Stimulated activated naive CD8-positive, alpha-beta T cell treated with anti-CD3 and anti-CD28 coated beads, Interleukin-15, Interleukin-2, amounts not matched to agents 100 U/mL and 50 U/mL, for 24 hours (primary cell): ENCODE measurements at regions not wholly inside any gene's neighbourhood (a gene's known extent, or its start where the extent isn't known, plus 50 kb on each side); places are given as distances from the start of the nearest gene placed in this dataset.

Experiments used
- ATAC-seq: fragments of 150-1000 bp; cut with Tn5 transposase; one replicate; pipeline ENCODE4 v1.10.0; 2021
- DNase-seq: peaks from one replicate; pipeline ENCODE4 v3.0.0; 2021

DNA sequence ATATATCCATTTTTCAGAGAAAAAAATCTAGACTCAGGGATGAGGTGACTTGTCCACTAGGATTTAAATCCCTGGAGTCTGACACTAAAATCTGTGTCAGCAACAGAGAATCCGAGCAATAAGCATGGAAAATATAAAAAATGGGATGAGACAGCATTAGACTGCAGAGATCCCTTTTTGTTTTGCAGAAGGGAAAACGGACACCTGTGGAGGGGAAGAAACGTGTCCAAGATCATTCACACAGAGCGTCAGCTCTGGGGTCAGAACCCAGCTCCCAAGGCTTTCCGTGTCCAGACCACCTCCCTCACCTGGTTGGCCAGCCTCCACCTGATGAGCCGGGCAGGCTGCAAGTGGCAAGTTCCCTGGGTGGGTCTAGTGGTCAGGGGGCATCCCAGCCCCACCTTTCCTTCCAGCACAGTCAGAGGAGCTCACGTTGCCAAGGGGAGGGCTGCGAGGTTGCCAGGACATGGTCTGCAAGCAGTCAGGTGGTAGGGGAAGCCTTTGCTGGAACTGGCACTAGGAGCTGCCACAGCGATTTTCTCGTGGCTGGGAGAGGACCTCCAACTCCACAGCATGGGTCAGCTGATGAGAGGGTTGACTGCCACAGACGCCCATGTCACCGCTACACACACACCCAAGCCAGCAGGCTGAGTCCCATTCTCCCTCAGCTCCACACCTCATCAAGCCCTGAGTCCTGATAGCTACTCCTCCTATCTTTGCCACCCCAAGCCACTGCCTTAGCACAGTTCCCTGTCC lies 65.9 kb upstream of the CPLX2 start:
- ATAC-seq (no peak), DNase-seq (no peak)

DNA sequence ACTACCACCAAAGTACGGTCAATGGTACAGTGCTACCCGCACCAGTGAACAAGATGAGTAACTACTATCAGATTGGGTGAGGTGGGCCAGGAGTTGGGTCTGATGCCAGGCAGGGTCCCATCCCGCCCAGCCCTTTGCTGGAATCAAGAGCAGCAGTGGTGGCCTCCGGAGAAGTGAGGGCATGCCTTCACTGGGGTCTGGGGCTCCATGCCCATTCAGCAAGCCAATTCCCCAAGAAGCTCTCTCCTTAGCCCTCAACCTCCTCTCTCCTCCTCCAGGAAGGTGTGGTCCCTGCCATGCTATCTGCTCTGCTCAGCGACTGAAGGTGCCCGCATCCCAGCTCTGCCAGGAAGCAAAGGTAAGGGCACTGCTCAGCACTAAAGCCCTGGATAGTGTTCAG lies 62.7 kb upstream of the CPLX2 start:
- DNase-seq (no peak), ATAC-seq (no peak)

- DNase-seq: no peak
These were observed 61.8 kb upstream of the CPLX2 start for GRCh38 chr5:175809531-175810121.

GRCh38 chr5:175810457-175810856 lies 60.9 kb upstream of the CPLX2 start:
- ATAC-seq: no peak
- no peak for DNase-seq

More at GRCh38 chr5:175809531-175810121, 61.8 kb upstream of the CPLX2 start:
- ATAC-seq: no peak

GRCh38 chr5:175811589-175811988 lies 59.8 kb upstream of the CPLX2 start:
- DNase-seq: no peak
- ATAC-seq: no peak

DNA sequence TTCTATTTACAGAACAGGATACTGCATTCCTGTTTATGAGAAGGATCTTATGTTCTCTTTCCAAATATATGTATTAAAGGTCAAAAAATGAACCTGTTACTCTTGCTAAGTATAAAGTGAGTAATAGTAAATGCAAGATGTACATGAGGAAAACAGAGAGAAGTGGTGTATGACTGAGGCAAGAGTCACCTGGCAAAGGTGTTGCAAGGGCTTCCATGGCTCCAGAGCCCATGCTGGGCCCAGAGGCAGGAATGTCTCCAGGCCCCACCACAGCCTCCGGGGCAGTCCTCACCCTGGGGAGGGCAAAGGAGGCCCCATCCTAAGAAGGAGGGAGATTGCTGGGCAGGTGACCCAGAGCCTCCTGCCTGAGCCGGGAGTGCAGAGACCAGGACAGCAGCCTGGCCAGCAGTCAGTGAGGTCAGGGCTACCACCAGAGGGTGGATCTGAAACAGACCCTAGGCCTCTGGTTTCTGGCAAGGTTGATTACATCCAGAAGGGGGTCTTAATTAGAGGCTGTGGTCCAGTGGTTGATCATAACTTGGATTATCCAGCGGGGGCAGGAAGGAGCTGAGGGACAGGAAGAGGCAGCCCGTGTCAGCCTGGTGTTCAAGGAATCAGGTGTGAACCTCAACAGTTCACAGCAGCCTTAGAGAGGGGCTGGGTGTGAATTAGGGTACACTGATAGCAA lies 57.3 kb upstream of the CPLX2 start:
- ATAC-seq: no peak
- DNase-seq: no peak

GRCh38 chr5:175814691-175815090 lies 56.7 kb upstream of the CPLX2 start:
- ATAC-seq: no peak
- DNase-seq: no peak

DNA sequence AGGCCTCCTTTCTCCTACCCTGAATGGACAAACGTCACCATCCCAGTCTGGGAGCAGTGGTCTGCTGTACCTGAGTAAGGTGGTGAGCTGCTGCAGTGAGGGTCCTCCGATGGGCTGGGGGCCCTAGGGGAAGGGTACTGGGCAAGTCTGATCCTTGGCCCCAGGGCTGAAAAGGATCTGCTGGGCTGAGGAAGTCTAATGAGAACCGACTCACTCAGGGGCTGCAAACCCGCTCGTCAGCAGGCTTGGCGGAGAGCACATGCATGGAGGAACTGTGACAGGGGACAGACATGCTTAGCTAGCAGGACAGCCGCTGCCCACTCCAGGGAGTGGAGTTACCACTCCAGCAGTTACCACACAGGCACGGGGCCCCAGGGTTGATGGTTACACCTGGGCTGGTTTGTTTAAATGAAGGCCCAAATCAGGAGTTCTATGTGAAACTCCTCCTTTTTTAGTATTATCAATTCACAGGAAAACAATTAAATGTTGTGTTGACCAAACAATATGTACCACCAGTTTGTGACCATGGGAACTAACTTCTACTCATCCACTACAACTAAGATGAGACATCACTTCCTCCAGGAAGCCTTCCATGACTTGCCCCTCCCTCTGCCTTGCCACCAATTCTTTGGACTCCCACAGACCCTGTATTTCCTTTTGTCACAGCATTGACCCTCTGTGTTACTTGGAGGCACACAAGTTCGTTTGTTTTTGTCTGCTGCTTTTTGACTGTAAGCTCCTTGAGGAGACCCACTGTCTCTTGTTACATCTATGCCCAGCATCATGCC lies 56.1 kb upstream of the CPLX2 start:
- no peak for ATAC-seq
- DNase-seq: no peak

- DNase-seq (no peak), ATAC-seq (no peak)
These were observed 55.0 kb upstream of the CPLX2 start for GRCh38 chr5:175816348-175816747.

DNA sequence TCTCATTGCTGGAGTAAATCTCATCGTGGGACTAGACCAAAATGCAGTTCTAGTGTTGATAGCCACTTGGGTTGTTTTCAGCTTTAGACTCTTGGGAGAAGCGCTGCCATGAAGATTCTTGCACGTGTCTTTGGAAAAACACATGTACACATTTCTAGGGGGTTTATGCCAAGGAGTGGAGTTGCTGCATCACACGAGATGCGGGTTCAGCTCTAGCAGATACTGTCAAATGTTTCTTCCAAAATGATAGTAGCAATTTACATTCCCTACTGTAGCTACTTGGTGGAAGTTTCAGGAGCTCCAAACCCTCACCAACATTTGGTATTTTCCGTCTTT lies 52.3 kb upstream of the CPLX2 start:
- DNase-seq (no peak), ATAC-seq (no peak)

- DNase-seq: no peak
- no peak for ATAC-seq
These were observed 51.1 kb upstream of the CPLX2 start for GRCh38 chr5:175820230-175820629.
